GM23248 (cell line): ENCODE measurements at regions not wholly inside any gene's neighbourhood (a gene's known extent, or its start where the extent isn't known, plus 50 kb on each side); places are given as distances from the start of the nearest gene placed in this dataset.

ENCODE experiments used
- DNase-seq: peaks from one replicate; pipeline ENCODE4 v3.0.0-alpha.2; 2015
- H2AFZ ChIP-seq: fragments of 200-600 bp; sonication (generic); 2 replicates; pipeline ENCODE4 v1.6.1; 2016; ENCODE audit warnings: antibody characterized with exemption
- H3F3A ChIP-seq: fragments of 200-600 bp; sonication (generic); 2 replicates; pipeline ENCODE4 v1.6.1; 2016; ENCODE audit warnings: mild to moderate bottlenecking, antibody characterized with exemption, mixed run types; ENCODE audit not compliant: insufficient read depth
- H3K27ac ChIP-seq: fragments of 200-600 bp; sonication (generic); 2 replicates; pipeline ENCODE4 v1.5.1; 2016; ENCODE audit warnings: mild to moderate bottlenecking
- H3K27me3 ChIP-seq: fragments of 200-600 bp; sonication (generic); replicated peaks from 2 replicates; pipeline ENCODE4 v1.6.1; 2016; ENCODE audit warnings: mild to moderate bottlenecking; ENCODE audit not compliant: insufficient read depth
- H3K36me3 ChIP-seq: fragments of 200-600 bp; sonication (generic); 2 replicates; pipeline ENCODE4 v1.6.1; 2016; ENCODE audit warnings: low read depth, mild to moderate bottlenecking
- H3K4me1 ChIP-seq: fragments of 200-600 bp; sonication (generic); 2 replicates; pipeline ENCODE4 v1.6.1; 2016; ENCODE audit warnings: mild to moderate bottlenecking; ENCODE audit not compliant: insufficient read depth
- H3K4me2 ChIP-seq: fragments of 200-600 bp; sonication (generic); one replicate; pipeline ENCODE4 v1.6.1; 2016; ENCODE audit warnings: mild to moderate bottlenecking; ENCODE audit not compliant: unreplicated experiment
- H3K4me3 ChIP-seq: fragments of 200-600 bp; sonication (generic); 2 replicates; pipeline ENCODE4 v1.5.1; 2016; ENCODE audit warnings: mild to moderate bottlenecking
- H3K79me2 ChIP-seq: fragments of 200-600 bp; sonication (generic); 2 replicates; pipeline ENCODE4 v1.6.1; 2016; ENCODE audit warnings: mild to moderate bottlenecking; ENCODE audit not compliant: insufficient read depth
- H3K9ac ChIP-seq: fragments of 200-600 bp; sonication (generic); 2 replicates; pipeline ENCODE4 v1.6.1; 2016; ENCODE audit warnings: mild to moderate bottlenecking
- H3K9me2 ChIP-seq: fragments of 200-600 bp; sonication (generic); 2 replicates; pipeline ENCODE4 v1.6.1; 2016; ENCODE audit warnings: mixed run types, mild to moderate bottlenecking, moderate library complexity; ENCODE audit not compliant: insufficient read depth
- H3K9me3 ChIP-seq: fragments of 200-600 bp; sonication (generic); one replicate; pipeline ENCODE4 v1.6.1; 2017; ENCODE audit warnings: low read depth
- H4K20me1 ChIP-seq: fragments of 200-600 bp; sonication (generic); 2 replicates; pipeline ENCODE4 v1.6.0; 2016; ENCODE audit not compliant: insufficient read depth
- EZH2 ChIP-seq: fragments of 200-600 bp; sonication (generic); IDR thresholded peaks from 2 replicates; pipeline ENCODE4 v1.6.1; 2018; ENCODE audit warnings: antibody characterized with exemption, mild to moderate bottlenecking; ENCODE audit not compliant: insufficient read depth, poor library complexity, severe bottlenecking
- EZH2phosphoT487 ChIP-seq: fragments of 200-600 bp; sonication (generic); IDR thresholded peaks from 2 replicates; pipeline ENCODE4 v1.6.1; 2018; ENCODE audit warnings: antibody characterized with exemption, moderate library complexity, mild to moderate bottlenecking, low read depth; ENCODE audit not compliant: insufficient read depth
- WGBS, 2 experiments: methylation state at CpG; one replicate each; pipeline ENCODE4 v1.1.6; 2015 to 2017; ENCODE audit warnings: low lambda C conversion rate in 2 of 2, low coverage in 1 of 2; ENCODE audit errors: missing lambda C conversion rate in 2 of 2; 5-methylcytosine and 5-hydroxymethylcytosine counted together
- in situ Hi-C: fragments of 300-500 bp; cut with MboI; formaldehyde crosslinking; loops from 2 replicates; pipeline ENCODE4 v1.15.0; 2020

- 67% methylated on average over 4 of the region's 4 CpGs for WGBS, 2 experiments
- H3K79me2 ChIP-seq: no peaks in the 10 kb centered on the region
Measured at GRCh38 chr4:158102904-158103303, 69.9 kb downstream of the GASK1B start.

GRCh38 chr4:158099686-158100085 is 73.1 kb downstream of the GASK1B start:
- Histone ChIP-seq H2AFZ (no peak overlapping the region), H4K20me1 (no peaks in the 10 kb centered on the region), H3K4me3 (no peak overlapping the region), H3F3A (peaks cover 10% of the 10 kb centered on the region), H3K27ac (no peak overlapping the region), H3K36me3 (no peaks in the 10 kb centered on the region), H3K4me2 (no peak overlapping the region), H3K79me2 (no peaks in the 10 kb centered on the region), H3K9me2 (no peaks in the 10 kb centered on the region), H3K4me1 (peaks cover 9% of the 10 kb centered on the region), H3K9me3 (no peaks in the 10 kb centered on the region), H3K27me3 (no peaks in the 10 kb centered on the region), H3K9ac (no peak overlapping the region)
- WGBS, 2 experiments: 53 to 60% methylated on average over 4 of the region's 4 CpGs
- TF ChIP-seq EZH2phosphoT487 (no peak), EZH2 (no peak)
- in situ Hi-C loops: no loop called here
- DNase-seq: no peak

More at GRCh38 chr4:158102904-158103303, 69.9 kb downstream of the GASK1B start:
- in situ Hi-C loops: no loop called here
- H3K9me2 ChIP-seq: no peaks in the 10 kb centered on the region
- H4K20me1 ChIP-seq: no peaks in the 10 kb centered on the region
- DNase-seq: no peak
- H3K27me3 ChIP-seq: no peaks in the 10 kb centered on the region
- H3K9me3 ChIP-seq: no peaks in the 10 kb centered on the region
- TF ChIP-seq EZH2phosphoT487 (no peak), EZH2 (no peak)
- H3K27ac ChIP-seq: no peak overlapping the region
- H3F3A ChIP-seq: no peaks in the 10 kb centered on the region
- no peaks in the 10 kb centered on the region for H3K4me1 ChIP-seq
- H3K9ac ChIP-seq: no peak overlapping the region
- no peak overlapping the region for H2AFZ ChIP-seq
- H3K36me3 ChIP-seq: no peaks in the 10 kb centered on the region
- H3K4me2 ChIP-seq: no peak overlapping the region
- H3K4me3 ChIP-seq: no peak overlapping the region

- H3F3A ChIP-seq: peaks cover 18% of the 10 kb centered on the region
- H3K4me3 ChIP-seq: no peak overlapping the region
- H3K27ac ChIP-seq: no peak overlapping the region
- H3K9me3 ChIP-seq: no peaks in the 10 kb centered on the region
- no peak overlapping the region for H3K9ac ChIP-seq
- in situ Hi-C loops: no loop called here
- no peaks in the 10 kb centered on the region for H3K27me3 ChIP-seq
- TF ChIP-seq EZH2: no peak
- no peak for TF ChIP-seq EZH2phosphoT487
- H3K9me2 ChIP-seq: no peaks in the 10 kb centered on the region
- H3K36me3 ChIP-seq: no peaks in the 10 kb centered on the region
- peaks cover 17% of the 10 kb centered on the region for H3K4me1 ChIP-seq
- no peak overlapping the region for H3K4me2 ChIP-seq
- H3K79me2 ChIP-seq: no peaks in the 10 kb centered on the region
- WGBS, 2 experiments: 81 to 96% methylated on average over 1 of the region's 1 CpG
- H2AFZ ChIP-seq: no peak overlapping the region
- DNase-seq: no peak
- H4K20me1 ChIP-seq: no peaks in the 10 kb centered on the region
Measured at GRCh38 chr4:158098802-158099201, 74.0 kb downstream of the GASK1B start.

GRCh38 chr4:158094413-158095134 is 78.3 kb downstream of the GASK1B start:
- Histone ChIP-seq H3K36me3 (no peaks in the 10 kb centered on the region), H2AFZ (no peak overlapping the region), H3K4me2 (peak overlapping the region; percentile 22), H3K27ac (0 out of 2 replicates have a peak overlapping the region, but pooled peaks have one; percentile 6), H3K4me1 (peaks cover 17% of the 10 kb centered on the region), H3K4me3 (no peak overlapping the region), H3K27me3 (no peaks in the 10 kb centered on the region), H3K79me2 (no peaks in the 10 kb centered on the region), H3K9ac (no peak overlapping the region), H4K20me1 (no peaks in the 10 kb centered on the region), H3F3A (peaks cover 20% of the 10 kb centered on the region), H3K9me3 (no peaks in the 10 kb centered on the region), H3K9me2 (no peaks in the 10 kb centered on the region)
- WGBS, 2 experiments: 95 to 97% methylated on average over 1 of the region's 1 CpG
- peak; percentile 38 for DNase-seq
- no peak for TF ChIP-seq EZH2
- TF ChIP-seq EZH2phosphoT487: no peak
- in situ Hi-C loops: no loop called here
